ENCODE measurements at regions not wholly inside any gene's neighbourhood (a gene's known extent, or its start where the extent isn't known, plus 50 kb on each side); places are given as distances from the start of the nearest gene placed in this dataset.
"Not testable (repeated sequence)": the region's sequence is repeated elsewhere in the genome, so short reads cannot be mapped to it uniquely, and the experiment has no call there.

- CTCF ChIA-PET = no interaction called here
- peaks cover 5% of the 10 kb centered on the region for H3K27me3 Mint-ChIP-seq
- no peaks in the 10 kb centered on the region for H3K9me3 Mint-ChIP-seq (ENCODE audit: low read depth)
- H3K4me1 Mint-ChIP-seq = no peaks in the 10 kb centered on the region
- H3K36me3 Mint-ChIP-seq (ENCODE audit: low read depth) = peaks cover 3% of the 10 kb centered on the region
- no peak overlapping the region for H3K27ac Mint-ChIP-seq
- DNase-seq (no peak), ATAC-seq (no peak)
- POLR2A ChIA-PET = no interaction called here
- intact Hi-C loops (cut with DNase I, micrococcal nuclease) = no loop called here
- H3K4me3 Mint-ChIP-seq = no peak overlapping the region
Measured at GRCh38 chr2:62654876-62655359, 50.6 kb upstream of the EHBP1 start.

DNA sequence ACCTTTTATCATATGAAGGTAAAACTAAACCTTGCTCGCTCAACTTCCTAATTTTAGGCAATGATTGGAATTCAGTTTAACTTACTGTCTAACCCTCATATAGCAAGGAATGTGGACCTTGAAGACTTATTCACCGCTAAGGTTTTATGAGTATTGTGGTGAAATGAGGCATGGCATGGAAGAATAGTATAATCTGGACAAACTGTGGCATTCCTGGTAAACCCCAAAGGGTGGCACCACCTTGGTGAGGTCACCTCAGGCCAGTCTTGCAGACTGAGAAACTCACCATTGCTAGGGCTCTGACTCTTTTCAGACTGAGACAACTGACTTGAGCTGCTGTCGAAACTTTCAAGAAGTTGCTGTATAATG, 51.1 kb upstream of the EHBP1 start:
- CTCF ChIA-PET = no interaction called here
- intact Hi-C loops (cut with DNase I, micrococcal nuclease) = no loop called here
- POLR2A ChIA-PET = no interaction called here
- Mint-ChIP-seq H3K9me3 (ENCODE audit: low read depth) (no peaks in the 10 kb centered on the region), H3K27me3 (peaks cover 5% of the 10 kb centered on the region), H3K4me3 (no peak overlapping the region), H3K4me1 (no peaks in the 10 kb centered on the region), H3K27ac (no peak overlapping the region), H3K36me3 (ENCODE audit: low read depth) (peaks cover 3% of the 10 kb centered on the region)
- ATAC-seq (no peak), DNase-seq (no peak)

DNA sequence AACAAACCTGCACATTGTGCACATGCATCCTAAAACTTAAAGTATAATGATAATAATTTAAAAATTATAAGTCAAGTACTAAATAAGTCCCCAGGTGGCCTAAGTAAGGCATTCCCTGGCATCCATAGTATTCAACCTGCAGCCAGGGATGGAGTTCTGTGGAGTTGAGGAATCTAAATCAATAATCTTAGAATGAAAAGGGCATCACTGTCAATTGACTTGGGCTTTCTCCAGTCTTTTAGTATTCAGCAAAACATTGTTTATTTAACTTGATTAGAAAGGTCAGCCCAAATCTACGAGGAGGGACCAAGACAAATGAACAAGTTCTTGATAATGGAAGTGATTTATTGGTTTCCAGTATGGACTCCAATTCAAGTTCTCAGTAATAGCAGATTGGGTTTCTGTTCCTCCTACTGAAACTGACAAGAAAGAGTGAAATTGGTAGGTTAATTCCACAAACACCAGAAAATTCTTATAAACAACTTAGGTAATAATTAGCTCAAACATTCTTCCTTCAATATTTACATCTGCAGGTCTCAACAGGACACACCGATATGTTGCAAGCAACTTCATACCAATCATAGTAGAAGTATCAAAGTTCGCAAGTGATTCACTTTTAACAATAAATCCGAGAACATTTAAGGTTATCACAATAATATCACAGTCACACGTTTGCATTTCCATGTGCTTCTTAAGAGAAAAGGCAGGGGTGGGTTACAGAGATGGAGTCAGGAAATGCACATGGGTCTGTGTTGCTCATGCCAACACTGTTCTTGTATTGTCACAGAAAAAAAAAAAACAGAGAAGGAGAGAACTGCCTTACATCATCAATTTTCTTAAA, 51.7 kb upstream of the EHBP1 start:
- intact Hi-C loops (cut with DNase I, micrococcal nuclease) = no loop called here
- H3K27ac Mint-ChIP-seq = no peak overlapping the region
- no peak overlapping the region for H3K4me3 Mint-ChIP-seq
- H3K4me1 Mint-ChIP-seq = no peaks in the 10 kb centered on the region
- ChIA-PET CTCF (no interaction called here), POLR2A (no interaction called here)
- peaks cover 3% of the 10 kb centered on the region for H3K36me3 Mint-ChIP-seq (ENCODE audit: low read depth)
- H3K9me3 Mint-ChIP-seq (ENCODE audit: low read depth) = no peaks in the 10 kb centered on the region
- peaks cover 5% of the 10 kb centered on the region for H3K27me3 Mint-ChIP-seq
- ATAC-seq (no peak), DNase-seq (no peak)

- ATAC-seq; H3K36me3 Mint-ChIP-seq (ENCODE audit: low read depth); H3K4me3 Mint-ChIP-seq; DNase-seq; H3K9me3 Mint-ChIP-seq (ENCODE audit: low read depth); POLR2A ChIA-PET; H3K27ac Mint-ChIP-seq; H3K4me1 Mint-ChIP-seq; intact Hi-C loops (cut with DNase I, micrococcal nuclease); CTCF ChIA-PET; H3K27me3 Mint-ChIP-seq: not testable (repeated sequence)
Measured at GRCh38 chr2:62649087-62649486, 56.4 kb upstream of the EHBP1 start.

- H3K27me3 Mint-ChIP-seq = peaks cover 3% of the 10 kb centered on the region
- ATAC-seq = no peak
- no peak for DNase-seq
- H3K36me3 Mint-ChIP-seq (ENCODE audit: low read depth) = no peaks in the 10 kb centered on the region
- intact Hi-C loops (cut with DNase I, micrococcal nuclease) = no loop called here
- CTCF ChIA-PET = no interaction called here
- no peaks in the 10 kb centered on the region for H3K4me1 Mint-ChIP-seq
- POLR2A ChIA-PET = no interaction called here
- no peak overlapping the region for H3K27ac Mint-ChIP-seq
- H3K4me3 Mint-ChIP-seq = no peak overlapping the region
- peaks cover 4% of the 10 kb centered on the region for H3K9me3 Mint-ChIP-seq (ENCODE audit: low read depth)
Measured at GRCh38 chr2:62643100-62643471, 62.4 kb upstream of the EHBP1 start.

GRCh38 chr2:62642429-62643099, 62.9 kb upstream of the EHBP1 start:
- CTCF ChIA-PET = no interaction called here
- Mint-ChIP-seq H3K4me3 (no peak overlapping the region), H3K4me1 (no peaks in the 10 kb centered on the region), H3K27me3 (peaks cover 3% of the 10 kb centered on the region), H3K9me3 (ENCODE audit: low read depth) (peaks cover 8% of the 10 kb centered on the region), H3K36me3 (ENCODE audit: low read depth) (no peaks in the 10 kb centered on the region), H3K27ac (no peak overlapping the region)
- POLR2A ChIA-PET = no interaction called here
- ATAC-seq (no peak), DNase-seq (no peak)
- intact Hi-C loops (cut with DNase I, micrococcal nuclease) = no loop called here

DNA sequence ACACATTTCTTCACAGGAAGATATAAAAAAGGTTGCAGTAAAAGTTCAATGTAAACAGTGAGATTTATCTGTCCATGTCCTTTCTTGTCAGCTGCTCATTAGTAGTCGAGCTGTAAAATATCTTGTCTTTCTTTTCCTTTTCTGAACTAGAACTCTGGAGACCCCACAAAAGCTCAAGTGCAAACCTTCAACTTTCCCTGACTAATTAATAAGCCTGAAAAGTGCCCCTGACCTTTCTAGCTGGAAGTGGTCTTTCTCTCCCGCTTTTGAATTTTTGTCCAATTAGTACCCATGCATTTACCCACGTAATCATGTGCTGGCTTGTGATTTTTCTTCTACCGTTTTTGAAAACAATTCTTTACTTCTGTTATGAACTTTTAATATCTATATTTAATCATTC, 63.6 kb upstream of the EHBP1 start:
- Mint-ChIP-seq H3K4me3 (no peak overlapping the region), H3K9me3 (ENCODE audit: low read depth) (peaks cover 8% of the 10 kb centered on the region), H3K36me3 (ENCODE audit: low read depth) (no peaks in the 10 kb centered on the region), H3K27ac (no peak overlapping the region), H3K4me1 (no peaks in the 10 kb centered on the region), H3K27me3 (peaks cover 3% of the 10 kb centered on the region)
- intact Hi-C loops (cut with DNase I, micrococcal nuclease) = no loop called here
- POLR2A ChIA-PET = no interaction called here
- DNase-seq (no peak), ATAC-seq (no peak)
- CTCF ChIA-PET = no interaction called here

- no peak overlapping the region for H3K27ac Mint-ChIP-seq
- H3K4me1 Mint-ChIP-seq = no peaks in the 10 kb centered on the region
- intact Hi-C loops (cut with DNase I, micrococcal nuclease) = no loop called here
- no peak for DNase-seq
- peaks cover 8% of the 10 kb centered on the region for H3K9me3 Mint-ChIP-seq (ENCODE audit: low read depth)
- CTCF ChIA-PET = no interaction called here
- no peak overlapping the region for H3K4me3 Mint-ChIP-seq
- POLR2A ChIA-PET = no interaction called here
- no peak for ATAC-seq
- peaks cover 3% of the 10 kb centered on the region for H3K27me3 Mint-ChIP-seq
- no peaks in the 10 kb centered on the region for H3K36me3 Mint-ChIP-seq (ENCODE audit: low read depth)
Measured at GRCh38 chr2:62641410-62641843, 64.1 kb upstream of the EHBP1 start.

DNA sequence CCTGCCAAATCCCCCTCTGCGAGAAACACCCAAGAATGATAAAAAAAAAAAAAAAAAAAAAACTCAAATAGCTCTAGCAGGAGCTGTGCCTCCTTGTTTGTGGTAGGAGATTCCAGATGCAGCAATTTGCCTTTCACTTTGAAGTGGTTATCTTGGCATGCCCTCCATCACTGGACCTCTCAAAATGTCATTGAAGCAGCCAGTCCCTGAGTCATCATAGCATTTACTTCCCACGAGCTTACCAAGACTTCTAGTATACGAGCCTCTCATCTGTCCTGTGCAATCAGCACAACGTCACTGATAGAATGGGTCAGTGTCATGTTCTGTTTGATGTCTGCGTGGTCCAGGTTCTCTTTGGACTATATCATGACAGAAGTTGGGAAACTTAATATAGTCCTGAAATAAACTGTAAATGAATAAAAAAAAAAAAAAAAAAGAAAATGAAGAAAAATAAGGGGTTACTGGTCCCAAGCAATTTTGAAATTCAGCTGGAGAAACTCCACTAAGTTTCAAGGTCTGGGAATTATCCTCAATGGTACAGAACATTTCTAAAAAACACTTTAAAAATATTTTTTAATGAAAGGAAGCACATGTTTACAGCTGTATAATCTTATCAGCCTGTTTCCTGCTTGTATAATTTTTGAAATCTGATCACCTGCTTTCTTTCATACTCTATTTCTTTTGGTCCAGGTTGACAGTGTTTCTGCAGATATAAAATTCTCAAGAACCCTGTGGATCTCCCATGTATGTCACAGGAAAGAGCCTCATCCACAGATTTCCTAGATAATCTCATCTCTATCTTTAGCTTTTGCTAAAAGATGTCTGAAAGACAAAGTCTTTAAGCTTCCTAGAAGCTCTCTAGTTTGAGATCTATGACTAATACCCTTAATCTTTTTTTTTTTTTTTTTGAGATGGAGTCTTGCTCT, 74.1 kb upstream of the EHBP1 start:
- no peak for ATAC-seq
- intact Hi-C loops (cut with DNase I, micrococcal nuclease) = no loop called here
- Mint-ChIP-seq H3K27me3 (peaks cover 15% of the 10 kb centered on the region), H3K4me3 (no peak overlapping the region), H3K36me3 (ENCODE audit: low read depth) (no peaks in the 10 kb centered on the region), H3K9me3 (ENCODE audit: low read depth) (peaks cover 6% of the 10 kb centered on the region), H3K27ac (no peak overlapping the region), H3K4me1 (no peaks in the 10 kb centered on the region)
- ChIA-PET CTCF (interaction anchor here (0.5 kb wide), 1 partner anchor 134 kb away, joined by 4 read pairs; no protein-coding TSS in a partner anchor), POLR2A (interaction anchor here (0.6 kb wide), 1 partner anchor 94 kb away, joined by 3 read pairs; no protein-coding TSS in a partner anchor)
- no peak for DNase-seq

DNA sequence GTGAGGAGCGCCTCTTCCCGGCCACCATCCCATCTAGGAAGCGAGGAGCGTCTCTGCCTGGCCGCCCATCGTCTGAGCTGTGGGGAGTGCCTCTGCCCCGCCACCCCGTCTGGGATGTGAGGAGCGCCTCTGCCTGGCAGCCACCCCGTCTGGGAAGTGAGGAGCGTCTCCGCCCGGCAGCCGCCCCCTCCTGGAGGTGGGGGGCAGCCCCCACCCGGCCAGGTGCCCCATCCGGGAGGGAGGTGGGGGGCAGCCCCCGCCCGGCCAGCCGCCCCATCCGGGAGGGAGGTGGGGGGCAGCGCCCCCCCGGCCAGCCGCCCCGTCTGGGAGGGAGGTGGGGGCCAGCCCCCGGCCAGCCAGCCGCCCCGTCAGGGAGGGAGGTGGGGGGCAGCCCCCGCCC, 75.3 kb upstream of the EHBP1 start:
- H3K36me3 Mint-ChIP-seq (ENCODE audit: low read depth); H3K9me3 Mint-ChIP-seq (ENCODE audit: low read depth); H3K4me3 Mint-ChIP-seq; DNase-seq; CTCF ChIA-PET; H3K27ac Mint-ChIP-seq; POLR2A ChIA-PET; ATAC-seq; H3K4me1 Mint-ChIP-seq; intact Hi-C loops (cut with DNase I, micrococcal nuclease): not testable (repeated sequence)
- H3K27me3 Mint-ChIP-seq = peaks cover 12% of the 10 kb centered on the region

GRCh38 chr2:62629310-62629709, 76.2 kb upstream of the EHBP1 start:
- ATAC-seq; H3K4me3 Mint-ChIP-seq; H3K4me1 Mint-ChIP-seq; H3K9me3 Mint-ChIP-seq (ENCODE audit: low read depth); POLR2A ChIA-PET; H3K36me3 Mint-ChIP-seq (ENCODE audit: low read depth); intact Hi-C loops (cut with DNase I, micrococcal nuclease); H3K27ac Mint-ChIP-seq; CTCF ChIA-PET; DNase-seq: not testable (repeated sequence)
- peaks cover 11% of the 10 kb centered on the region for H3K27me3 Mint-ChIP-seq
